ENCODE measurements at regions not wholly inside any gene's neighbourhood (a gene's known extent, or its start where the extent isn't known, plus 50 kb on each side); places are given as distances from the start of the nearest gene placed in this dataset.
A peak's percentile ranks its signal among the peaks of the same experiment; 100 is the strongest.

- H3K27ac Mint-ChIP-seq (ENCODE audit: unreplicated experiment) = no peak overlapping the region
- no peak for TF ChIP-seq CTCF (conservative IDR thresholded peaks at IDR 0.05)
Measured at GRCh38 chr14:25197885-25198284, 147.9 kb upstream of the STXBP6 start.

GRCh38 chr14:25180221-25180620 lies 130.3 kb upstream of the STXBP6 start:
- Mint-ChIP-seq H3K27ac (ENCODE audit: unreplicated experiment) (no peak overlapping the region), H3K9me3 (peaks cover 5% of the 10 kb centered on the region), H3K4me3 (no peak overlapping the region), H3K4me1 (no peaks in the 10 kb centered on the region), H3K36me3 (ENCODE audit: low read depth) (no peaks in the 10 kb centered on the region), H3K27me3 (ENCODE audit: low read depth) (peaks cover 8% of the 10 kb centered on the region)
- no peak for TF ChIP-seq CTCF (conservative IDR thresholded peaks at IDR 0.05)
- DNase-seq (ENCODE audit: low read depth, low spot score) = no peak

More at GRCh38 chr14:25197885-25198284, 147.9 kb upstream of the STXBP6 start:
- DNase-seq (ENCODE audit: low read depth, low spot score) = no peak
- Mint-ChIP-seq H3K9me3 (peaks cover 20% of the 10 kb centered on the region), H3K36me3 (ENCODE audit: low read depth) (no peaks in the 10 kb centered on the region), H3K27me3 (ENCODE audit: low read depth) (peaks cover 16% of the 10 kb centered on the region), H3K4me3 (no peak overlapping the region), H3K4me1 (no peaks in the 10 kb centered on the region)

GRCh38 chr14:25178255-25178654 lies 128.3 kb upstream of the STXBP6 start:
- H3K27me3 Mint-ChIP-seq (ENCODE audit: low read depth) = peaks cover 16% of the 10 kb centered on the region
- no peak overlapping the region for H3K27ac Mint-ChIP-seq (ENCODE audit: unreplicated experiment)
- H3K4me1 Mint-ChIP-seq = no peaks in the 10 kb centered on the region
- no peaks in the 10 kb centered on the region for H3K36me3 Mint-ChIP-seq (ENCODE audit: low read depth)
- no peak overlapping the region for H3K4me3 Mint-ChIP-seq
- peaks cover 3% of the 10 kb centered on the region for H3K9me3 Mint-ChIP-seq
- DNase-seq (ENCODE audit: low read depth, low spot score) = no peak
- TF ChIP-seq CTCF (conservative IDR thresholded peaks at IDR 0.05) = no peak

- H3K27ac Mint-ChIP-seq (ENCODE audit: unreplicated experiment) = no peak overlapping the region
- DNase-seq (ENCODE audit: low read depth, low spot score) = no peak
- no peaks in the 10 kb centered on the region for H3K9me3 Mint-ChIP-seq
- H3K4me3 Mint-ChIP-seq = no peak overlapping the region
- TF ChIP-seq CTCF (conservative IDR thresholded peaks at IDR 0.05) = peak; percentile 91
- H3K4me1 Mint-ChIP-seq = peaks cover 11% of the 10 kb centered on the region
- no peaks in the 10 kb centered on the region for H3K27me3 Mint-ChIP-seq (ENCODE audit: low read depth)
- no peaks in the 10 kb centered on the region for H3K36me3 Mint-ChIP-seq (ENCODE audit: low read depth)
Measured at GRCh38 chr14:25150934-25151790, 101.2 kb upstream of the STXBP6 start.

GRCh38 chr14:25150401-25150800 lies 100.5 kb upstream of the STXBP6 start:
- no peak for TF ChIP-seq CTCF (conservative IDR thresholded peaks at IDR 0.05)
- H3K27me3 Mint-ChIP-seq (ENCODE audit: low read depth) = no peaks in the 10 kb centered on the region
- peaks cover 11% of the 10 kb centered on the region for H3K4me1 Mint-ChIP-seq
- H3K27ac Mint-ChIP-seq (ENCODE audit: unreplicated experiment) = no peak overlapping the region
- H3K36me3 Mint-ChIP-seq (ENCODE audit: low read depth) = no peaks in the 10 kb centered on the region
- DNase-seq (ENCODE audit: low read depth, low spot score) = no peak
- no peaks in the 10 kb centered on the region for H3K9me3 Mint-ChIP-seq
- no peak overlapping the region for H3K4me3 Mint-ChIP-seq

Data from neural crest cell (in vitro differentiated cells).